PFSK-1 (cell line): ENCODE measurements at regions not wholly inside any gene's neighbourhood (a gene's known extent, or its start where the extent isn't known, plus 50 kb on each side); places are given as distances from the start of the nearest gene placed in this dataset.

ENCODE experiments used
- POLR2AphosphoS5 ChIP-seq: IDR thresholded peaks from 2 replicates; pipeline ENCODE4 v1.6.1; 2012; ENCODE audit warnings: low read depth, mild to moderate bottlenecking, control low read depth, low read length, moderate library complexity
- REST ChIP-seq, 2 experiments: IDR thresholded peaks; 2 replicates each; pipeline versions ENCODE4 v1.6.1 to v1.8.0; 2011 to 2012; ENCODE audit warnings: low read depth in 2 of 2, low read length in 2 of 2, control low read depth in 1 of 2, inconsistent platforms in 1 of 2, mild to moderate bottlenecking in 1 of 2, moderate library complexity in 1 of 2; ENCODE audit not compliant: insufficient read depth in 1 of 2
- SIN3A ChIP-seq: IDR thresholded peaks from 2 replicates; pipeline ENCODE4 v1.6.1; 2012; ENCODE audit warnings: mild to moderate bottlenecking, low read length, moderate library complexity, borderline replicate concordance; ENCODE audit not compliant: insufficient read depth
- TAF1 ChIP-seq: IDR thresholded peaks from 2 replicates; pipeline ENCODE4 v1.6.1; 2012; ENCODE audit warnings: low read length, control low read depth, borderline replicate concordance; ENCODE audit not compliant: insufficient read depth

- no peak for TF ChIP-seq POLR2AphosphoS5
- TF ChIP-seq SIN3A = no peak
- no peak for TF ChIP-seq TAF1
- TF ChIP-seq REST (IDR thresholded peaks at IDR 0.05; ENCODE audit: insufficient read depth in 1 of 2, low read depth in 2 of 2, low read length in 2 of 2) = no peak
Observed at GRCh38 chr5:168128557-168128956, 162.9 kb upstream of the WWC1 start.
